Mesendoderm (in vitro differentiated cells): ENCODE measurements at regions not wholly inside any gene's neighbourhood (a gene's known extent, or its start where the extent isn't known, plus 50 kb on each side); places are given as distances from the start of the nearest gene placed in this dataset.

Experiments
- DNase-seq: peaks from one replicate; pipeline ENCODE4 v3.0.0; 2013
- H2AK5ac ChIP-seq: 2 replicates; pipeline ENCODE4 v1.6.1; 2013; ENCODE audit warnings: low read length, inconsistent platforms
- H2BK120ac ChIP-seq: 2 replicates; pipeline ENCODE4 v1.6.1; 2013; ENCODE audit warnings: low read depth, mild to moderate bottlenecking, low read length, moderate library complexity, mixed read lengths
- H2BK15ac ChIP-seq: replicated peaks from 2 replicates; pipeline ENCODE4 v1.6.1; 2013; ENCODE audit warnings: low read depth, mild to moderate bottlenecking, moderate library complexity
- H2BK5ac ChIP-seq: 2 replicates; pipeline ENCODE4 v1.6.1; 2013; ENCODE audit warnings: low read length, inconsistent platforms
- H3K18ac ChIP-seq: 2 replicates; pipeline ENCODE4 v1.6.1; 2013; ENCODE audit warnings: mild to moderate bottlenecking, low read length, mixed read lengths
- H3K23ac ChIP-seq: one replicate; pipeline ENCODE4 v1.6.1; 2013; ENCODE audit warnings: low read length
- H3K27ac ChIP-seq: 2 replicates; pipeline ENCODE4 v1.5.1; 2013; ENCODE audit warnings: low read depth, mild to moderate bottlenecking, inconsistent platforms, low read length, moderate library complexity
- H3K27me3 ChIP-seq: 2 replicates; pipeline ENCODE4 v1.6.1; 2013; ENCODE audit warnings: low read length, control low read depth, mild to moderate bottlenecking, inconsistent platforms; ENCODE audit not compliant: insufficient read depth, poor library complexity
- H3K36me3 ChIP-seq: 2 replicates; pipeline ENCODE4 v1.6.1; 2013; ENCODE audit warnings: low read length, inconsistent platforms; ENCODE audit not compliant: control insufficient read depth, insufficient read depth
- H3K4ac ChIP-seq: one replicate; pipeline ENCODE4 v1.6.1; 2013; ENCODE audit warnings: low read depth, mild to moderate bottlenecking, low read length, moderate library complexity
- H3K4me1 ChIP-seq: 2 replicates; pipeline ENCODE4 v1.6.1; 2013; ENCODE audit warnings: low read depth, low read length, inconsistent platforms; ENCODE audit not compliant: control insufficient read depth
- H3K4me2 ChIP-seq: 2 replicates; pipeline ENCODE4 v1.6.1; 2013; ENCODE audit warnings: low read length
- H3K4me3 ChIP-seq: 2 replicates; pipeline ENCODE4 v1.5.1; 2013; ENCODE audit warnings: mild to moderate bottlenecking, low read length
- H3K56ac ChIP-seq: one replicate; pipeline ENCODE4 v1.6.1; 2013; ENCODE audit warnings: low read length
- H3K79me1 ChIP-seq: 2 replicates; pipeline ENCODE4 v1.6.1; 2013; ENCODE audit warnings: low read length, inconsistent platforms
- H3K79me2 ChIP-seq: 2 replicates; pipeline ENCODE4 v1.6.1; 2013; ENCODE audit warnings: mild to moderate bottlenecking, low read length; ENCODE audit not compliant: control insufficient read depth, insufficient read depth
- H3K9ac ChIP-seq: 2 replicates; pipeline ENCODE4 v1.6.1; 2013; ENCODE audit warnings: low read length, inconsistent platforms
- H4K5ac ChIP-seq: one replicate; pipeline ENCODE4 v1.6.1; 2013; ENCODE audit warnings: low read length
- H4K8ac ChIP-seq: one replicate; pipeline ENCODE4 v1.6.1; 2013; ENCODE audit warnings: low read depth, mild to moderate bottlenecking, control low read depth, low read length, moderate library complexity
- WGBS: extraction: QIAGEN DNeasy Blood & Tissue Kit; methylation state at CpG from one replicate; pipeline ENCODE4 v1.1.7; 2013; ENCODE audit warnings: low lambda C conversion rate, missing lambda C conversion rate; ENCODE audit not compliant: insufficient coverage; ENCODE audit errors: extremely low coverage; 5-methylcytosine and 5-hydroxymethylcytosine counted together

DNA sequence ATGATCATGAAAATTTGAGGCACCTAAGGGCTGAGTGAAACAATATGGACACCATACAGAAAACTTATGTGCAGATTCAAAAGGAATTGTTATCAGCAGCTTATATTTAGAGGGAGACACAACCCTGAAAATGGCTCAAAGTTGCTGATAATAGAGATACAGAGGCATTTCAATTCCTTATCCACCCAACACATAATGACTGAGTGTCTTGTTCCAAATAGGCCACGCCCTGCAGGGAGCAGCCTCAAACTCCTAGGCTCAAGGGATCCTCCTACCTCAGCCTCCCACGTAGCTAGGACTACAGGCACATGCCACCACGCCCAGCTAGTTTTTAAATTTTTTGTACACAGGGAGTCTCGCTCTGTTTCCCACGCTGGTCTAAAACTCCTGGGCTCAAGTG lies 79.0 kb downstream of the LBH start:
- H2BK120ac ChIP-seq: no peak overlapping the region
- H3K4ac ChIP-seq: no peak overlapping the region
- no peak overlapping the region for H2BK5ac ChIP-seq
- no peak overlapping the region for H3K4me3 ChIP-seq
- H3K79me1 ChIP-seq: no peaks in the 10 kb centered on the region
- H3K4me2 ChIP-seq: no peak overlapping the region
- no peaks in the 10 kb centered on the region for H3K27me3 ChIP-seq
- H3K36me3 ChIP-seq: no peaks in the 10 kb centered on the region
- WGBS: no CpG with 5 or more reads among the region's 5 CpGs
- H3K23ac ChIP-seq: no peak overlapping the region
- no peaks in the 10 kb centered on the region for H3K79me2 ChIP-seq
- H3K18ac ChIP-seq: no peak overlapping the region
- H2AK5ac ChIP-seq: no peak overlapping the region
- no peak overlapping the region for H2BK15ac ChIP-seq
- H4K8ac ChIP-seq: no peak overlapping the region
- H3K4me1 ChIP-seq: no peaks in the 10 kb centered on the region
- no peak overlapping the region for H4K5ac ChIP-seq
- no peak overlapping the region for H3K56ac ChIP-seq
- H3K9ac ChIP-seq: no peak overlapping the region
- no peak overlapping the region for H3K27ac ChIP-seq
- no peak for DNase-seq

DNA sequence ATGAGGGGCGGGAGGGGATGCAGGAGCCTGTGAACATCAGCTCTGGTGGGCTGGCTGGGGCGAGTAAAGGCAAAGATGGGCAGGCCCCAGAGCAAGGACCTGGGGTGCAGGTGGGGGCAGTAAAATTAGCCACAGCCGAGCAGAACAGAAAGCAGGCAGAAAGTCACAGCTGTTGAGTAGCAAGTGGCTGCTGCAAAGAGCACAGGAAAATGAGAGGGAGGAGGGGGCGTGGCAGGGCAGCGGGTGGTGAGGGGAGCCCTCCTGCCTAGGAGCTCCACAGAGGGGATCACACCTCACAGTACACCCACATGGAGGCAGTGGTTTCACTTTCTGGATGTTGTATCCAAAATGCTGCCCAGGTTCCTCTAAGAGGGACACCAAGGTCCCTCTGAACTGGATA lies 79.6 kb downstream of the LBH start:
- Histone ChIP-seq H3K4me2 (no peak overlapping the region), H3K56ac (no peak overlapping the region), H3K27me3 (no peaks in the 10 kb centered on the region), H4K8ac (no peak overlapping the region), H3K27ac (no peak overlapping the region), H3K4ac (no peak overlapping the region), H3K79me2 (no peaks in the 10 kb centered on the region), H3K36me3 (no peaks in the 10 kb centered on the region), H2AK5ac (no peak overlapping the region), H3K4me1 (no peaks in the 10 kb centered on the region), H2BK15ac (no peak overlapping the region), H2BK120ac (no peak overlapping the region), H3K4me3 (no peak overlapping the region), H3K9ac (no peak overlapping the region), H4K5ac (no peak overlapping the region), H2BK5ac (no peak overlapping the region), H3K79me1 (no peaks in the 10 kb centered on the region), H3K18ac (no peak overlapping the region), H3K23ac (no peak overlapping the region)
- WGBS: no CpG with 5 or more reads among the region's 5 CpGs
- DNase-seq: no peak

DNA sequence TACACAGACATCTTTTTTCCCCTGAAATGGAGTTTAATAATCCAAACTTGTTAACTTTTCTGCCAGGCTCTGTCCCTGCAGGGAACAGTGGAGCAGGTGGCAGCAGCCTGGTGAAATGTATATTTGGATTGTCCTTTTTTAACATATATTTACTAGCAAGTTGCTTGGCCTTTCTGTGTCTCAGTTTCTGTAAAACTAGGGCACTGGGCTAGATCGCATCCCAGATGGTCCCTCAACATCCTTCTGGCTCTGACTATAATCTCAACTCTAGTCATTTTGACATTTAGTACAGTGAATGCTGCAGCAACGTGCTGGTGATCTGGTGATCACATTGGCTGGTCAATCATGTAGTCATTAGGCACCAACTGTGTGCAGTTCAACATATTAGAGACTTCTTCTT lies 80.4 kb downstream of the LBH start:
- Histone ChIP-seq H3K36me3 (no peaks in the 10 kb centered on the region), H3K4me3 (no peak overlapping the region), H2AK5ac (no peak overlapping the region), H3K27me3 (no peaks in the 10 kb centered on the region), H2BK15ac (no peak overlapping the region), H3K9ac (no peak overlapping the region), H2BK5ac (no peak overlapping the region), H3K4ac (no peak overlapping the region), H3K79me1 (no peaks in the 10 kb centered on the region), H3K56ac (no peak overlapping the region), H3K18ac (no peak overlapping the region), H2BK120ac (no peak overlapping the region), H3K23ac (no peak overlapping the region), H4K8ac (no peak overlapping the region), H3K4me1 (no peaks in the 10 kb centered on the region), H3K79me2 (no peaks in the 10 kb centered on the region), H3K27ac (no peak overlapping the region), H4K5ac (no peak overlapping the region), H3K4me2 (no peak overlapping the region)
- no CpG with 5 or more reads among the region's 2 CpGs for WGBS
- no peak for DNase-seq

DNA sequence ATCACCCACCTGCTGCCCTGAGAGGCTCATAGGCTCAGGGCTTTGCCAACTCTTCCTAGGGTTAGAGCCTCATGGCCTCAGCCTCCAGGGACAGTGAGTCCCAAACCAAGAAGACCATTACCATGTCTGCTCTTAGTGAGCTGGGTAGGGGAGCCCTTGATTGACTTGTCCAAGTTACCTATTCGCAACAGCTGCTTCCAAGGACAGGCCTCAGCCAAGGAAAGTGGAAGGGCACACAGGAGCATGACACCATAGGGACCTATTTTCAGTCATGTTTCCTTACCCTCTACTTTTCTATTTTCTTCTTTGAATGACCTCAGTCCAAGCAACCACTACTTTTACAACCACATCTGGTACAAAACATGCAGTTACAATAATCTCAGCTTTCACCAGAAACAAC lies 81.6 kb downstream of the LBH start:
- H2BK120ac ChIP-seq: no peak overlapping the region
- H3K27me3 ChIP-seq: no peaks in the 10 kb centered on the region
- no peak overlapping the region for H3K56ac ChIP-seq
- H3K36me3 ChIP-seq: no peaks in the 10 kb centered on the region
- H3K9ac ChIP-seq: no peak overlapping the region
- no peak overlapping the region for H3K4me3 ChIP-seq
- H2BK5ac ChIP-seq: no peak overlapping the region
- H3K18ac ChIP-seq: no peak overlapping the region
- H4K5ac ChIP-seq: no peak overlapping the region
- no peak overlapping the region for H3K27ac ChIP-seq
- H2AK5ac ChIP-seq: no peak overlapping the region
- WGBS: no CpG with 5 or more reads among the region's 1 CpG
- no peak overlapping the region for H3K4ac ChIP-seq
- no peak overlapping the region for H2BK15ac ChIP-seq
- no peak overlapping the region for H3K23ac ChIP-seq
- no peaks in the 10 kb centered on the region for H3K79me1 ChIP-seq
- no peaks in the 10 kb centered on the region for H3K4me1 ChIP-seq
- no peak for DNase-seq
- no peak overlapping the region for H3K4me2 ChIP-seq
- H3K79me2 ChIP-seq: no peaks in the 10 kb centered on the region
- H4K8ac ChIP-seq: no peak overlapping the region

DNA sequence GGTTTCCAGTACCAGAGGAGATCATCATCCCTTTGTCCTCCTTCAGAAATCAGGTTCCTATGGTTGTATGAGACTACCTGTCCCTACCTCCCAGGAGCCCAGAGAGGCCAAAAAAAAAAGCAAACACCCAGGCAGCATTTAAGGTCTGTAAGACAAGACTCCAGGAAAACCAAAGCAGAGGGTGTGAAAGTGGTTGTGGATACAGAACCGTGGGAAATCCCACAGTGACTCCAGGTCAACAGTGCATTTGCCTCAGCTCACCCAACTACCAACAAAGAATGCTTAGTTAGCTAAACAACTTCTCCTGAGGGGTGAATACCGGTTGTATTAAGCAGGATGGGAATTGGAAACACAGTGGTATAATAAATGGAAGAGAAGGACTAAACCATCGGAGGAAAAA lies 83.6 kb downstream of the LBH start:
- Histone ChIP-seq H3K4me2 (no peak overlapping the region), H3K79me1 (no peaks in the 10 kb centered on the region), H4K8ac (no peak overlapping the region), H3K4me3 (no peak overlapping the region), H3K9ac (no peak overlapping the region), H3K27ac (no peak overlapping the region), H3K79me2 (no peaks in the 10 kb centered on the region), H3K4me1 (no peaks in the 10 kb centered on the region), H3K23ac (no peak overlapping the region), H3K27me3 (no peaks in the 10 kb centered on the region), H3K56ac (no peak overlapping the region), H2BK15ac (no peak overlapping the region), H3K4ac (no peak overlapping the region), H2BK5ac (no peak overlapping the region), H4K5ac (no peak overlapping the region), H2AK5ac (no peak overlapping the region), H2BK120ac (no peak overlapping the region), H3K36me3 (no peaks in the 10 kb centered on the region), H3K18ac (no peak overlapping the region)
- no CpG with 5 or more reads among the region's 3 CpGs for WGBS
- DNase-seq: no peak

DNA sequence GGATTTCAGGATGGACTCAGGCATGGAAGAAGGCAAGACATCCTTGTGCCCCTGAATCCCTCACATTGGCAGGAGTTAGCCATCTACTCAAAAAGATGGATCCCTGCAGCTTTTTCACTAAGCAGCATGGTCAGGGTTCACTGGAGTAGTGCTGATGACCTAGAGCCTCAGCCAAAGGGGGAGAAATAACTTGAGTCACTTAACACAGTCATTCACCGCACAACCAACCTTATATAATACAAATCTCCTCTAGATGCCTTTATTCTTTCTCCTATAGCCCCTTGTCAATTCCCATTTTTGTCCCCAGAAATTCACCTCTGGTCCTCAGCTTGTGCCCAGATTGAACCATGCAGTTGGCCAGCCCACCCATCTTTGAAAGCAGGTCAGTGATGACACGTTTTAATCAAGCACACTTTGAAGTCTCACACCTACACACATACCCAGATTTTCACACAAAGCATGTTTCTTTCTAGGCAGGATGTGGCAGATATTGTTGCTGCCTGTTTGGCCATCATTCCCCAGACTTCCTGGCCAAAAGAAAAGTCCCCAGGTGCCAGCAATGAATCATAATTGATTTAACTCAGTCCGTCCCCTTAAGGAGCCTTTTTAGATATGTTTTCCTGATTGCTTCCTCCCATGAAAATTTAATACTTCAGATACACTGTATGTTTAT lies 84.2 kb downstream of the LBH start:
- H2BK15ac ChIP-seq: no peak overlapping the region
- no peaks in the 10 kb centered on the region for H3K4me1 ChIP-seq
- no peaks in the 10 kb centered on the region for H3K79me1 ChIP-seq
- WGBS: 100% methylated on average over 1 of the region's 3 CpGs
- H3K18ac ChIP-seq: no peak overlapping the region
- no peaks in the 10 kb centered on the region for H3K27me3 ChIP-seq
- no peak overlapping the region for H3K4ac ChIP-seq
- no peak overlapping the region for H3K9ac ChIP-seq
- H3K27ac ChIP-seq: no peak overlapping the region
- H3K56ac ChIP-seq: no peak overlapping the region
- no peaks in the 10 kb centered on the region for H3K79me2 ChIP-seq
- H3K23ac ChIP-seq: no peak overlapping the region
- H2BK5ac ChIP-seq: no peak overlapping the region
- no peak overlapping the region for H2AK5ac ChIP-seq
- H2BK120ac ChIP-seq: no peak overlapping the region
- no peaks in the 10 kb centered on the region for H3K36me3 ChIP-seq
- no peak overlapping the region for H4K5ac ChIP-seq
- H3K4me2 ChIP-seq: no peak overlapping the region
- no peak overlapping the region for H4K8ac ChIP-seq
- no peak for DNase-seq
- no peak overlapping the region for H3K4me3 ChIP-seq
